ENCODE measurements at regions not wholly inside any gene's neighbourhood (a gene's known extent, or its start where the extent isn't known, plus 50 kb on each side); places are given as distances from the start of the nearest gene placed in this dataset.

DNA sequence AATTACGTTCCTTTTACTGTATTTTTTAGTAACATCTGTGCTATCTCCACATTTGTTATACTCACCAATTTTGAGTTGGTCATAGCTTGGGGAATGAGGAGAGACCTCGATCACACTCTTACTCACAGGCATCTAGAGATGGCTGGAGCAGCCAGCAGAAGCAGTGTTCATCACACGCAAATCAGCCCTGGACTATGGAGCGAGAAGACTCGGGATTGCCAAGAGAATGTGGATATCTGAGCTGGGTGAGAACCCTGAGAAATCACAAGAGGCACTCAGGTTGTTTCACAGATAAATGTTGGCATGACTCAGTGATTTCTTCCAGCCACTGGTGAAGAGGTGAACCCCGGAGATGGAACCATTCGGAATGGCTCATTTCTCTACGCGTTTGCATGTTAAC, 820.1 kb upstream of the IGFBP3 start:
- TF ChIP-seq, protein P1, sequence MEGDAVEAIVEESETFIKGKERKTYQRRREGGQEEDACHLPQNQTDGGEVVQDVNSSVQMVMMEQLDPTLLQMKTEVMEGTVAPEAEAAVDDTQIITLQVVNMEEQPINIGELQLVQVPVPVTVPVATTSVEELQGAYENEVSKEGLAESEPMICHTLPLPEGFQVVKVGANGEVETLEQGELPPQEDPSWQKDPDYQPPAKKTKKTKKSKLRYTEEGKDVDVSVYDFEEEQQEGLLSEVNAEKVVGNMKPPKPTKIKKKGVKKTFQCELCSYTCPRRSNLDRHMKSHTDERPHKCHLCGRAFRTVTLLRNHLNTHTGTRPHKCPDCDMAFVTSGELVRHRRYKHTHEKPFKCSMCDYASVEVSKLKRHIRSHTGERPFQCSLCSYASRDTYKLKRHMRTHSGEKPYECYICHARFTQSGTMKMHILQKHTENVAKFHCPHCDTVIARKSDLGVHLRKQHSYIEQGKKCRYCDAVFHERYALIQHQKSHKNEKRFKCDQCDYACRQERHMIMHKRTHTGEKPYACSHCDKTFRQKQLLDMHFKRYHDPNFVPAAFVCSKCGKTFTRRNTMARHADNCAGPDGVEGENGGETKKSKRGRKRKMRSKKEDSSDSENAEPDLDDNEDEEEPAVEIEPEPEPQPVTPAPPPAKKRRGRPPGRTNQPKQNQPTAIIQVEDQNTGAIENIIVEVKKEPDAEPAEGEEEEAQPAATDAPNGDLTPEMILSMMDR (IDR thresholded peaks at IDR 0.05 in 2 of 3, conservative IDR thresholded peaks at IDR 0.05 in 1 of 3; ENCODE audit: control insufficient read depth in 2 of 3, extremely low read depth in 1 of 3, insufficient read depth in 1 of 3, low read depth in 3 of 3, low read length in 3 of 3) = no peak
- TF ChIP-seq SP1 (IDR thresholded peaks at IDR 0.05; ENCODE audit: low read depth, low read length) (no peak), CBX5 (IDR thresholded peaks at IDR 0.05; ENCODE audit: low read depth) (no peak)
